ENCODE measurements at regions not wholly inside any gene's neighbourhood (a gene's known extent, or its start where the extent isn't known, plus 50 kb on each side); places are given as distances from the start of the nearest gene placed in this dataset.

DNA sequence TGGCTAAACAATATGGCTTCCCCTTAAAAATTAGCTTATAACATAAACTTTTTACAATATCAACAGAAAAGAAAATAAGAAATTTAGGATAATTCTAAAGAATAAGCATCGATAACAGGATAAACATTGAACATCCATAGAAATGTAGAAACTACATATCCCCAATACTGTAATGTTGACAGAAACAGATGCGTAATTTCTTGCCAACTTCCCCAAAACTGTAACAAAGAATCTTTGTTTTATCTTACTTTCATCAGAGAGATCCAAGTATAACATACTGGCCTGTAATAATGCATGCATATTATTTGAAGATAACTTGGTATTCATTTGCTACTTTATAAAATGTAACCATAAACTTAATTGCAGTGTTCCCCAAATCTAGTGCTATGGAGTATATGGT lies 339.9 kb downstream of the ARL4A start:
- in situ Hi-C loops (cut with HindIII; ENCODE audit: low sequenced_read_pairs), result no loop called here

DNA sequence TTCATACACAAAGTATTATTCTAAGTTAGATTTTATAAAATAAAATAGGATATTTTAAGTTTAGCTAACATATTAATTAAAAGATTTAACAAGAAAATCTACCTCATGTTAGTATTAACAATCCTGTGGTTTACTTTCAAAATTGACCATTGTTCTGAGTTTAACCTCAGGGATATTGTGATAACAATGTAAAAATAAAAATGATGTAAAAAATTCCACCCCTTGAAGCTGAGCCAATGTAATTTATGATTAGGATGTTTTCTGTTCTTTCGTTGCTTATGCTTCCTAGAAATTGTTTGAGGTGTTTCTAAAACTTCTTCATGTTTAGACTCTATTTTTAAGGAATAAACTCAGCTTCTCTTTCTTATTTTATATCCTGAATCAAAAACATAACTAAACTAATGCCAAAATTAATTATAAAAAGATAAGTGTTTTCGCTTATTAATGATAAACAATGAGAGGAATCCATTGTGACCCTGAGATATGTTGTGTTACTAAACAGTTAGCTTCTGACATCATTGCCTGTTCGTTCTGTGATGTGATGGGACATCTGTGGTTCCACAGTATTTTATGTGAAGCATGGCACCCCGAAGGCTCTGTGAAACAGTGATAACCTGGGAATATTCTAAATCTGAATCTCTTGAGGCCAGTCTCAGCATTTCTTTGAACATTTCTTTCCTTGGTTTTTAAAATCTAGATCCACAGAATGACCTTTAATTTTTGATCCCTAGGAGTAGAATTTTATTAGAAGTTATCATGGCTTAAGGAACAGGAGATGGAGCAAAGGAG lies 340.8 kb downstream of the ARL4A start:
- in situ Hi-C loops (cut with HindIII; ENCODE audit: low sequenced_read_pairs), result no loop called here

DNA sequence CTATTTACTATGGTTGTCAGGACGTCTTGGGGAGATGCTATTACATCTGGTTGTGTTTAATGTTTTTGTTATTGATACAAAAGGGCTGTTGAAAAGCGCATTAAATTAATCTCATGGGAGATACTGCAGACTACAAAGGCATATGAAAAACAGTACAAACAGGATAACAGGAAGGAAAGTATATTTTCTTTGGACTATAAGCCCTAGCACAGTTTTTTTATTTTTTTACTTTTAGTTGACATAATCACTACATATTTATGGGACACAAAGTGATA lies 341.3 kb downstream of the ARL4A start:
- in situ Hi-C loops (cut with HindIII; ENCODE audit: low sequenced_read_pairs), result no loop called here

GRCh38 chr7:13031468-13031867 lies 344.0 kb downstream of the ARL4A start:
- in situ Hi-C loops (cut with HindIII; ENCODE audit: low sequenced_read_pairs), result no loop called here

DNA sequence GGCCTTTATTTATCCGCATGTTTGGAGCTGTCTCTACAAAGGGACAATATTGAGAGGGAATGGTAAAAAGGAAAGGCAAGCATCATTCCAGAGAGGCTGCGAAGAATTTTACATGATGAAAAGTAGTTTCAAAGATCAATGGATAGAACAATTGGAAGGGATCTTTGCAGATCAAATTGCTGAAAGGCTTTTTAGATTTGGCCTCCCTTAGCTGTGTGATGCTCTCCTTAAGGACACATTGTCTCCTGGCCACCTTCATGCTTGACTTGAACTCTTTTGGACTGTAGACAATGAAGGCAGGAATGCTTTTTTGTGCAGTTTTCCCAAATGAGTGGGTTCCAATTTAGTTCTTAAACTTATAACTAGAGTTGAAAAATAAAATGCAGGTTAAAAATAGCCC lies 344.7 kb downstream of the ARL4A start:
- in situ Hi-C loops (cut with HindIII; ENCODE audit: low sequenced_read_pairs), result no loop called here

- in situ Hi-C loops (cut with HindIII; ENCODE audit: low sequenced_read_pairs), result no loop called here
Measured at GRCh38 chr7:13032576-13032975, 345.1 kb downstream of the ARL4A start.

DNA sequence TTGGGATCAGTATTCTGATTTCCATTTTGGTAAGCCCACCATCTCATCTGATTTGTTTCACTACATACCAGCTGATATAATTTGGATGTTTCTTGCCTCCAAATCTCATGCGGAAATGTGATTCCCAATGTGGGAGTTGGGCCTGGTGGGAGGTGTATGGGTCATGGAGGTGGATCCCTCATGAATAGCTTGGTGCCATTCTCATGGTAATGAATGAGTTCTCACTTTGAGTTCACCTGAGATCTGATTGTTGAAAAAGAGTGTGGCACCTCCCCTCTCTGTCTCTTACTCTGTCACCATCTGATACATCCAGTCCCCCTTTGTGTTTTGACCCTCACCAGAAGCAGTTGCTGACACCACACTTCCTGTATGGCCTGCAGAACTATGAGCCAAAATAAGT lies 347.3 kb downstream of the ARL4A start:
- in situ Hi-C loops (cut with HindIII; ENCODE audit: low sequenced_read_pairs), result no loop called here

DNA sequence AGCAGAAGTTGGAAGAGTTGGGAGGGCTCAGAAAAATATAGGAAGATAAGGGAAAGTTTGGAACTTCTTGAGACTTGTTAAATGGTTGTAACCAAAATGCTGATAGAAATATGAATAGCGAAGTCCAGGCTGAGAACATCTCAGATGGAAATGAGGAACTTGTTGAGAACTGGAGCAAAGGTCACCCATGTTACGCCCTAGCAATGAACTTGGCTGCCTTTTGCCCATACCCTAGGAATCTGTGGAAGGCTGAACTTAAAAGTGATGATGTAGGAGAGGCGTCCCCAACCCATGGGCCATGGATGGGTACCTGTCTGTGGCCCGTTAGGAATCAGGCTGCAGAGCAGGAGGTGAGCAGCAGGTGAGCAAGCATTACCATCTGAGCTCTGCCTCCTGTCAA lies 347.8 kb downstream of the ARL4A start:
- in situ Hi-C loops (cut with HindIII; ENCODE audit: low sequenced_read_pairs), result no loop called here

DNA sequence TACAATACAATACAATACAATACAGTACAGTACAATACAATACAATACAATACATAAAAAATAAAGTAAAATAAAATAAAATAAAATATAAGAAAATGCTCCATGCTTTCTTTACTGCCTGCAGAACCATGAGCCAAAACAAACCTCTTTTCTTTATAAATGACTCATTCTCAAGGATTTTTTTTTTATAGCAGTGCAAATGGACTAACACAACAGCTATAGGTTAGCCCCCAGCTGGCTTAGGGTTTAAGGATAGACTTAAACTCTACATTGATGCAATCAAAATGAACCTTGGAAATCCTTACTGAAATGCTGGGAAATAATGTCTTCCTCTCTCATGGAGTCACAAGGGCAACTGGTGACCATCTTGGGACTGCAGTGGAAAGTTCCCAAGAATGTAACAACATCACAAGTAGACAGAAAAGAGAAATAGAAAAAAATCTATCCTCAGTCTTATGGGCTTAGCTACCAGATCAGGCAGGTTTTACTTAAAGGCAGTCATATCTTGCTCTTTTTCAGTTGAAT lies 348.9 kb downstream of the ARL4A start:
- in situ Hi-C loops (cut with HindIII; ENCODE audit: low sequenced_read_pairs), result no loop called here

GRCh38 chr7:13037216-13037615 lies 349.8 kb downstream of the ARL4A start:
- in situ Hi-C loops (cut with HindIII; ENCODE audit: low sequenced_read_pairs), result no loop called here

GRCh38 chr7:13041368-13041988 lies 354.0 kb downstream of the ARL4A start:
- in situ Hi-C loops (cut with HindIII; ENCODE audit: low sequenced_read_pairs), result no loop called here

DNA sequence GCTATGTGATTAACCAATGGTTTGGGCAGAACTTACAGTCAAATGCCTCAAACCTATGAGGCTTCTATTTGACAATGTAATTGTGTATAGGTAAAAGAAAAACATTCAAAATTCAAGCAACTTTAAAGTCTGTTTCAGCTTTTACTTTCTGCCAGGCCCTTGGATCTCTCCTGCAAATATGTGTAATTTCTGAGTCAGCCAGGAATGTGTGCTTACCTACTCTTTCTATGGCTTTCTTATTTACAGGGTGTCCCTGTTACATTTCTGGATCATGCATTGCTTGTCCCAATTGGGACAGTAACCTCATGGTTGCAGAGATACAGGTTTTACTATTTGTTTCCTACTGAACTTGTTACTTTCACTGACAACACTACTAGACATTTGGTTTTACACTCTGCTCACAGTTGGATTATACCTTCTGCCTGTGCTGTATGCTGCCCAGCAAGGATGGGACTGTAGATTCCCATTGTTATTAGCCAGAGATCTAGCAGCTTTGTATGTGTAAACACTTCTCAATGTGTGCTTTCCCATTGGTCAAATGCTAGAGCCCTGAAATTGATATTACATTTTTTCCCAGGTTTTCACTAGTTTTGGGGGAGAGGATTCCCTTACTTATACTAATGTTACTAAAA lies 355.3 kb downstream of the ARL4A start:
- in situ Hi-C loops (cut with HindIII; ENCODE audit: low sequenced_read_pairs), result no loop called here

DNA sequence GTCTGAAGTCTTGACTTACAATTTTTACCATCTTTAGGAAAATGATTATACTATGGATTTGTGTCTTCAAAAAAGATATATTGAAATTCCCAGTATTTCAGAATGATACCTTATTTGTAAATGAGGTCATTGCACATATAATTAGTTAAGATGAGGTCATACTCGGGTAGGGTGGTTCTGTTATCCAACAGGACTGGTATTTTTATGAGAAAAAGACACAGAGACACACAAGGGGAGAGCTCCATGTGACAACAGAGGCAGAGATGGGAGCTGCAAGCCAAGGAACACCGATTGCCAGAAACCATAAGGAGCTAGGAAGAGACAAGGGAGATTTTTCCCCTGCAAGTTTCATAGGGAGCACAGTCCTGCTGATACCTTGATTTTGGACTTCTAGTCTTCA lies 356.9 kb downstream of the ARL4A start:
- in situ Hi-C loops (cut with HindIII; ENCODE audit: low sequenced_read_pairs), result no loop called here

GRCh38 chr7:13047061-13047460 lies 359.6 kb downstream of the ARL4A start:
- in situ Hi-C loops (cut with HindIII; ENCODE audit: low sequenced_read_pairs), result no loop called here

DNA sequence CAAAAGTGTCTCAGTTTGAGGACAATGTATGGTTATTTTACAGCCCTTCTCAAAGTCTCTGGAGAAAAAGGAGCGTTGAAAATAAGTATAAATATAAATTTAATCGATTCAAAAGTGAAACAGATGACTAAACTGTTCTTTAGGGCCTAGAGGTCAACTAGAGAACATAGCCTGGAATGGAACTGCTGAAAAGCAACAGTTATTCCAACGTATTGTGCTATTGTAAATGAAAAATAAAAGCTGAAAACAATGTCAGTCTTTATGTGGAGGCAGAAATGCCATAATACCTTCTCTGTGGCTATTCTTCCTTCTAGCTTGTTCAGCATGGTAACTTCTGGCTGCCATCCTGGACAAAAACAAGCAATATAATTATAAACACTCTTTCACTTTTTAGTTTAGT lies 362.5 kb downstream of the ARL4A start:
- in situ Hi-C loops (cut with HindIII; ENCODE audit: low sequenced_read_pairs), result no loop called here

DNA sequence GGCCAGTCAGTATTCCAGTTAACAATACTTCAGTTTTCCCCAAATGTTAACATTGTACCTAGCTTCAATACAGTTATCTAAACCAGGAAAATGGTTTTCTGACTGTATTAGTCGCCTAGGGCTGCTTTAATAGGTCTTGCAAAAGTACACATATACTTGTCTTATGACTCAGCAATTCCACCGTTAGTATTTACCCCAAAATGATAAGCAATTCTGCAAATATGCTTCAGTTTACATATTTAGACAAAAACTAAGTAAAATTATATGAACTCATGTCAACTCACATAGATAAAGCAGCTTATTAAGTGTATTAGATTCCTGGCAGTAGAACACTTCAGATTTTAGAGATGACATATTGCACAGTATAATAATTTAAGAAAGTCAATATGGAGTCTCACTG lies 363.3 kb downstream of the ARL4A start:
- in situ Hi-C loops (cut with HindIII; ENCODE audit: low sequenced_read_pairs), result no loop called here

GRCh38 chr7:13055732-13056368 lies 368.4 kb downstream of the ARL4A start:
- in situ Hi-C loops (cut with HindIII; ENCODE audit: low sequenced_read_pairs), result no loop called here

DNA sequence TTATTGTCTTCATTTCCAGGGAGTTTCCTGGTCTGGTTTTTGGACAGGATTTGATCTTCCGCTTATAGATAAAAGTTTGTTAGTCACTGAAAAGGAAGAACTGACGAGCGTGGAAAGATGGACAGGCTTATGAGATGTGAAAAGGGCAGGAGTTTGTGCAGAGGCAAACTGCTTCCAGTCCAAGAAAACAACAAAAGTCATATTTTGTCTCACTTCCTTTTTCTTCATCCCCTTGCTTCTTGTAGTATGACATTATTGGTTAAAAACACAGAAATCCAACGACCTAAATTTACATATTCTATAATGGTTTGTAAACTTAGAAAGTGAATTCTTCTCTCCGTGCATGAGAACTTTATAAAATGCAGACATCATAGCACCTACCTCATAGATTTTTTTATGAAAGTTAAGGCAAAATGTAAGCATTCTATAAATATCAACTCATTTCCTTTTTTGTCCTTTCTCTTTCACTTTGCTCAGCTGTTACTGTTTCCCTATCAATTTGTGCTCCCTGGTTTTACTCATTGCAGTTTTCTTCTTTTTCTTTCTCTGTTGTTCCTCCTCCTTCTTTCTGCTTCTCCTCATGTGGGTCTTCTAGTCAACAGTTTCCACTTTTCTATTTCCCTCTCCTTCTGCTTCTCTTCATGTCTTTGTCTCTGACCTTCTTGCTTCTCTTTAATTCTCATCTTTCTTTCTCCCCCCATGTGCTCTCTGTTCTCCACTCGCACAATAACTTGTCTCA lies 370.2 kb downstream of the ARL4A start:
- in situ Hi-C loops (cut with HindIII; ENCODE audit: low sequenced_read_pairs), result no loop called here

DNA sequence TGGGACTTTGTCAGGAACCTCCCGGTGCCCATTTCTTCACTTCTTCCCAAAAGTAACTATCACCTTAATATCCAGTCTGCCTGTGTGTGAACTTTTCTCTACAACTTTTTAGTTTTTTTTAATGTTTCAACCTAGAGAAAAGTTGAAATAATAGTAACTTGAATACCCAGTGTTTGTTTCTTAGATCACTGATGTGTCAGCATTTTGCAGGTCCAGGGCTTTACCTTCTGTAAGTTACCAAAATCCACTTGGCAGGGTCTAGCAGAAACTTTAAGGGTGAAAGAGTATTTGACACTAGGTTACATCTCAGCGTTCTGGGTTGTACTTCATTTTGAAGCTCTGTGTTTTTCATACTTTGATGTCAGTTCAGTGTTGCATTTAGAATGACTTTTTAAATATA lies 372.7 kb downstream of the ARL4A start:
- in situ Hi-C loops (cut with HindIII; ENCODE audit: low sequenced_read_pairs), result no loop called here

DNA sequence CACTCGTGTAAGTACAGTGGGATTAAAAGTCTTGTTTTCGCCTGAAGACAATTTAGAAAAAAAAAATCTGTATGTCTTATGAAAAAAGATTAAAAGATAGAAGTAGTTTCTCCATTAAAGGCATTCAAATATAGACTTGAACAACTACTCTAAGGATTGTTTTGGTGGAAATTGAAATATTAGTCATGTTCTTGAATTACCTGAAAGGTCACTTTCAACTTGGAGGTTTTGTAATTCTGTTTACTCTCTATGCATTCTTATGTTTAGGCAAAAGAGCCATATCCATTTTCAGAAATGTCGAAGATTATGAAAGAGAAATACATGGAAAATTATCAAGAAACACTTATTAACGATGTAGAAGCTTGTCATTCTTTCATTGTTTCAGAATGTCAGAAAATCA lies 373.7 kb downstream of the ARL4A start:
- in situ Hi-C loops (cut with HindIII; ENCODE audit: low sequenced_read_pairs), result no loop called here

DNA sequence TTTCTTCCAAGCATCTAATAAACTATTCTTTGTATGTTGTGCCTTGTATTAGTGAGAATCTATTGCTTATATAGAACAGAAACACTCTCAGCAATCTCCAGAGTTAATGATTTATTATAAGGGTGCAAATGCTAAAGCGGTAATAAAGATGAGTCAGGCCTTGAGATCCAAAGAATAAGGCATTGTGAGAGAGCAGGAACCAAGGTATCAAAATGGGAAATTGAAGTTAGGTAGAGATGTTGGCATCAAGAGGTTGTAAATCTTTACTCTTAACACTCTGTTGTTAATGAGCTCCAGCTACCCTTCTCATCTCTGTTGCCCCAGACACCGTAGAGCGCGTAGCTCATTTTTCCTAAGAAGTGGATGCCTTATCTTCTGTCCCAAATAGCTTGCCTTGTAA lies 375.2 kb downstream of the ARL4A start:
- in situ Hi-C loops (cut with HindIII; ENCODE audit: low sequenced_read_pairs), result no loop called here

Data from endothelial cell of hepatic sinusoid (primary cell).